Neural cell (in vitro differentiated cells): ENCODE measurements at regions not wholly inside any gene's neighbourhood (a gene's known extent, or its start where the extent isn't known, plus 50 kb on each side); places are given as distances from the start of the nearest gene placed in this dataset.

Experiments
- H2AFZ ChIP-seq: fragments of 200-600, 300-800 bp; sonication (generic), shearing (Covaris generic); 2 replicates; pipeline ENCODE4 v1.6.0; 2014; ENCODE audit warnings: low read depth, mild to moderate bottlenecking, antibody characterized with exemption, low read length, moderate library complexity
- H3F3A ChIP-seq: fragments of 200-600 bp; shearing (Covaris generic); 2 replicates; pipeline ENCODE4 v1.6.1; 2016; ENCODE audit warnings: mild to moderate bottlenecking, moderate library complexity, mixed read lengths, antibody characterized with exemption, low read length; ENCODE audit not compliant: insufficient read depth, poor library complexity, severe bottlenecking
- H3K27ac ChIP-seq: fragments of 200-600, 300-800 bp; sonication (generic), shearing (Covaris generic); 2 replicates; pipeline ENCODE4 v1.5.1; 2014; ENCODE audit warnings: mild to moderate bottlenecking, low read length, moderate library complexity
- H3K27me3 ChIP-seq: fragments of 300-800, 200-600 bp; sonication (generic), shearing (Covaris generic); 2 replicates; pipeline ENCODE4 v1.6.0; 2014; ENCODE audit warnings: mild to moderate bottlenecking, low read depth, low read length, moderate library complexity; ENCODE audit not compliant: insufficient read depth
- H3K36me3 ChIP-seq: fragments of 300-800, 200-600 bp; sonication (generic), shearing (Covaris generic); 2 replicates; pipeline ENCODE4 v1.5.1; 2014; ENCODE audit warnings: mild to moderate bottlenecking, antibody characterized with exemption, low read length, moderate library complexity; ENCODE audit not compliant: insufficient read depth
- H3K4me2 ChIP-seq: fragments of 300-800, 200-600 bp; sonication (generic), shearing (Covaris generic); 2 replicates; pipeline ENCODE4 v1.6.0; 2014; ENCODE audit warnings: mild to moderate bottlenecking, low read length
- H3K4me3 ChIP-seq: fragments of 300-800, 200-600 bp; sonication (generic), shearing (Covaris generic); 2 replicates; pipeline ENCODE4 v1.5.1; 2014; ENCODE audit warnings: mild to moderate bottlenecking, low read length, moderate library complexity
- H3K79me2 ChIP-seq: fragments of 200-600 bp; shearing (Covaris generic); replicated peaks from 2 replicates; pipeline ENCODE4 v1.6.0; 2014; ENCODE audit warnings: mild to moderate bottlenecking, low read length, moderate library complexity; ENCODE audit not compliant: insufficient read depth
- H3K9ac ChIP-seq: fragments of 300-800, 200-600 bp; sonication (generic), shearing (Covaris generic); 2 replicates; pipeline ENCODE4 v1.6.1; 2016; ENCODE audit warnings: mild to moderate bottlenecking, low read length, mixed read lengths
- H3K9me2 ChIP-seq: fragments of 200-600 bp; shearing (Covaris generic); 2 replicates; pipeline ENCODE4 v1.6.1; 2016; ENCODE audit warnings: mild to moderate bottlenecking, low read length, mixed read lengths; ENCODE audit not compliant: insufficient read depth
- H3K9me3 ChIP-seq: fragments of 200-600, 300-800 bp; sonication (generic), shearing (Covaris generic); 2 replicates; pipeline ENCODE4 v1.6.1; 2016; ENCODE audit warnings: mild to moderate bottlenecking, mixed run types, low read length, moderate library complexity, mixed read lengths
- H4K20me1 ChIP-seq: fragments of 200-600 bp; shearing (Covaris generic); 2 replicates; pipeline ENCODE4 v1.6.1; 2016; ENCODE audit warnings: mild to moderate bottlenecking, mixed run types; ENCODE audit not compliant: insufficient read depth
- CTCF ChIP-seq: fragments of 450-650 bp; IDR thresholded peaks from 2 replicates; pipeline ENCODE4 v1.5.1; 2014; ENCODE audit warnings: antibody characterized with exemption, mild to moderate bottlenecking, moderate library complexity; ENCODE audit not compliant: poor library complexity, severe bottlenecking
- EP300 ChIP-seq: fragments of 450-650 bp; conservative IDR thresholded peaks from 2 replicates; pipeline ENCODE4 v1.6.1; 2014; ENCODE audit warnings: antibody characterized with exemption, mild to moderate bottlenecking, moderate library complexity; ENCODE audit not compliant: poor library complexity, severe bottlenecking
- EZH2 ChIP-seq: fragments of 200-600, 300-800 bp; shearing (Covaris generic), sonication (generic); IDR thresholded peaks from 2 replicates; pipeline ENCODE4 v1.6.1; 2014; ENCODE audit warnings: antibody characterized with exemption, low read length, borderline replicate concordance, mild to moderate bottlenecking; ENCODE audit not compliant: insufficient read depth, poor library complexity, severe bottlenecking
- MXI1 ChIP-seq: fragments of 450-650 bp; conservative IDR thresholded peaks from 2 replicates; pipeline ENCODE4 v1.6.1; 2014; ENCODE audit warnings: antibody characterized with exemption, mild to moderate bottlenecking; ENCODE audit not compliant: poor library complexity, severe bottlenecking
- POLR2AphosphoS5 ChIP-seq: IDR thresholded peaks from 2 replicates; pipeline ENCODE4 v1.6.1; 2012
- RAD21 ChIP-seq: fragments of 450-650 bp; conservative IDR thresholded peaks from 2 replicates; pipeline ENCODE4 v1.6.1; 2014; ENCODE audit warnings: antibody characterized with exemption, mild to moderate bottlenecking, moderate library complexity
- REST ChIP-seq: IDR thresholded peaks from 2 replicates; pipeline ENCODE4 v1.6.1; 2012; ENCODE audit warnings: borderline replicate concordance
- SMC3 ChIP-seq: fragments of 450-650 bp; conservative IDR thresholded peaks from 2 replicates; pipeline ENCODE4 v1.6.1; 2014; ENCODE audit warnings: antibody characterized with exemption, mild to moderate bottlenecking, moderate library complexity; ENCODE audit not compliant: poor library complexity
- TAF1 ChIP-seq: IDR thresholded peaks from 2 replicates; pipeline ENCODE4 v1.6.1; 2012; ENCODE audit warnings: low read depth

GRCh38 chr5:61822584-61822983 is 483.4 kb upstream of the KIF2A start:
- Histone ChIP-seq H3F3A (no peaks in the 10 kb centered on the region), H3K79me2 (no peaks in the 10 kb centered on the region), H3K27ac (no peak overlapping the region), H3K9ac (no peak overlapping the region), H3K4me3 (no peak overlapping the region), H3K9me2 (no peaks in the 10 kb centered on the region), H3K4me2 (no peak overlapping the region), H3K27me3 (no peaks in the 10 kb centered on the region), H3K36me3 (no peaks in the 10 kb centered on the region), H2AFZ (no peak overlapping the region), H3K9me3 (no peaks in the 10 kb centered on the region), H4K20me1 (no peaks in the 10 kb centered on the region)
- TF ChIP-seq POLR2AphosphoS5 (no peak), MXI1 (no peak), SMC3 (no peak), EZH2 (no peak), REST (no peak), CTCF (no peak), EP300 (no peak), RAD21 (no peak), TAF1 (no peak)

- TF ChIP-seq POLR2AphosphoS5 = no peak
- no peak for TF ChIP-seq REST
- no peak for TF ChIP-seq TAF1
- no peak for TF ChIP-seq EZH2
- TF ChIP-seq SMC3 = no peak
- TF ChIP-seq EP300 = no peak
- no peak for TF ChIP-seq MXI1
- no peak for TF ChIP-seq RAD21
- no peak for TF ChIP-seq CTCF
- no peaks in the 10 kb centered on the region for H3K27me3 ChIP-seq
- H3K36me3 ChIP-seq = no peaks in the 10 kb centered on the region
- H3K27ac ChIP-seq = no peak overlapping the region
- H3F3A ChIP-seq = no peaks in the 10 kb centered on the region
- H2AFZ ChIP-seq = no peak overlapping the region
- H3K9me2 ChIP-seq = no peaks in the 10 kb centered on the region
- no peaks in the 10 kb centered on the region for H4K20me1 ChIP-seq
- H3K4me3 ChIP-seq = no peak overlapping the region
- H3K4me2 ChIP-seq = no peak overlapping the region
- no peaks in the 10 kb centered on the region for H3K79me2 ChIP-seq
- no peak overlapping the region for H3K9ac ChIP-seq
- no peaks in the 10 kb centered on the region for H3K9me3 ChIP-seq
Observed at GRCh38 chr5:61823065-61823464, 482.9 kb upstream of the KIF2A start.
